ENCODE measurements at regions not wholly inside any gene's neighbourhood (a gene's known extent, or its start where the extent isn't known, plus 50 kb on each side); places are given as distances from the start of the nearest gene placed in this dataset.
"Not testable (repeated sequence)": the region's sequence is repeated elsewhere in the genome, so short reads cannot be mapped to it uniquely, and the experiment has no call there.

GRCh38 chr10:55742487-55742886 is 618.6 kb downstream of the ZWINT start:
- H3K4me3 ChIP-seq, result no peak overlapping the region
- in situ Hi-C loops (cut with MboI; ENCODE audit: low pct_ligation_motif_present in 1 of 4, low pct_unique_long_range_greater_than_20kb in 1 of 4, low sequenced_read_pairs in 3 of 4) (no loop called here), intact Hi-C loops (cut with DNase I; ENCODE audit: low total_unique reads) (no loop called here)
- no peak overlapping the region for H3K27ac ChIP-seq
- no peak for DNase-seq
- WGBS, 2 donors (ENCODE audit: low coverage in 1 of 2), result 74 to 85% methylated on average over 2 of the region's 2 CpGs
- no peaks in the 10 kb centered on the region for H3K36me3 ChIP-seq
- H3K27me3 ChIP-seq, result no peaks in the 10 kb centered on the region
- H3K9me3 ChIP-seq, result no peaks in the 10 kb centered on the region
- no peaks in the 10 kb centered on the region for H3K4me1 ChIP-seq
- no peak for TF ChIP-seq CTCF (IDR thresholded peaks at IDR 0.05)
- no peak for TF ChIP-seq EP300 (IDR thresholded peaks at IDR 0.05; ENCODE audit: low read depth)
- TF ChIP-seq POLR2AphosphoS5 (IDR thresholded peaks at IDR 0.05), result no peak
- TF ChIP-seq POLR2A (IDR thresholded peaks at IDR 0.05), result no peak

GRCh38 chr10:55740767-55741166 is 620.3 kb downstream of the ZWINT start:
- H3K27ac ChIP-seq; H3K4me1 ChIP-seq; H3K4me3 ChIP-seq; intact Hi-C loops (cut with DNase I; ENCODE audit: low total_unique reads); H3K36me3 ChIP-seq; DNase-seq; H3K9me3 ChIP-seq; H3K27me3 ChIP-seq; in situ Hi-C loops (cut with MboI; ENCODE audit: low pct_ligation_motif_present in 1 of 4, low pct_unique_long_range_greater_than_20kb in 1 of 4, low sequenced_read_pairs in 3 of 4): not testable (repeated sequence)
- peak in 1 of 5 experiments; percentile 21 for TF ChIP-seq CTCF (IDR thresholded peaks at IDR 0.05)
- 22 to 25% methylated on average over 2 of the region's 2 CpGs for WGBS, 2 donors (ENCODE audit: low coverage in 1 of 2)

GRCh38 chr10:55740110-55740509 is 620.9 kb downstream of the ZWINT start:
- Histone ChIP-seq H3K36me3 (no peaks in the 10 kb centered on the region), H3K4me3 (no peak overlapping the region), H3K27ac (no peak overlapping the region), H3K27me3 (no peaks in the 10 kb centered on the region), H3K9me3 (no peaks in the 10 kb centered on the region), H3K4me1 (no peaks in the 10 kb centered on the region)
- in situ Hi-C loops (cut with MboI; ENCODE audit: low pct_ligation_motif_present in 1 of 4, low pct_unique_long_range_greater_than_20kb in 1 of 4, low sequenced_read_pairs in 3 of 4), result no loop called here
- WGBS, 2 donors (ENCODE audit: low coverage in 1 of 2), result 68 to 69% methylated on average over 2 of the region's 2 CpGs
- TF ChIP-seq CTCF (IDR thresholded peaks at IDR 0.05), result no peak
- TF ChIP-seq POLR2AphosphoS5 (IDR thresholded peaks at IDR 0.05), result no peak
- TF ChIP-seq EP300 (IDR thresholded peaks at IDR 0.05; ENCODE audit: low read depth), result no peak
- no peak for TF ChIP-seq POLR2A (IDR thresholded peaks at IDR 0.05)
- intact Hi-C loops (cut with DNase I; ENCODE audit: low total_unique reads), result no loop called here
- no peak for DNase-seq

- H3K27me3 ChIP-seq, result no peaks in the 10 kb centered on the region
- no peak overlapping the region for H3K4me3 ChIP-seq
- no peak overlapping the region for H3K27ac ChIP-seq
- no peaks in the 10 kb centered on the region for H3K36me3 ChIP-seq
- DNase-seq, result no peak
- H3K9me3 ChIP-seq, result no peaks in the 10 kb centered on the region
- in situ Hi-C loops (cut with MboI; ENCODE audit: low pct_ligation_motif_present in 1 of 4, low pct_unique_long_range_greater_than_20kb in 1 of 4, low sequenced_read_pairs in 3 of 4), result no loop called here
- TF ChIP-seq POLR2A (IDR thresholded peaks at IDR 0.05) (no peak), EP300 (IDR thresholded peaks at IDR 0.05; ENCODE audit: low read depth) (no peak), POLR2AphosphoS5 (IDR thresholded peaks at IDR 0.05) (no peak), CTCF (IDR thresholded peaks at IDR 0.05) (no peak)
- intact Hi-C loops (cut with DNase I; ENCODE audit: low total_unique reads), result no loop called here
- 60 to 61% methylated on average over 2 of the region's 2 CpGs for WGBS, 2 donors (ENCODE audit: low coverage in 1 of 2)
- no peaks in the 10 kb centered on the region for H3K4me1 ChIP-seq
These were observed 626.9 kb downstream of the ZWINT start for GRCh38 chr10:55734112-55734511.
